CD4-positive, alpha-beta memory T cell (primary cell): ENCODE measurements at regions not wholly inside any gene's neighbourhood (a gene's known extent, or its start where the extent isn't known, plus 50 kb on each side); places are given as distances from the start of the nearest gene placed in this dataset.

Experiments used
- CTCF ChIA-PET: fragments of 350-600 bp; sonication (Branson Sonifier 250); formaldehyde crosslinking; loops from one replicate; lab custom pipeline; 2021; ENCODE audit warnings: inconsistent platforms; ENCODE audit not compliant: partially characterized antibody; lab: Charles Lee
- POLR2A ChIA-PET: fragments of 350-600 bp; sonication (Branson Sonifier 250); formaldehyde crosslinking; loops from one replicate; lab custom pipeline; 2021; ENCODE audit not compliant: partially characterized antibody; lab: Charles Lee
- DNase-seq, 5 donors: peaks; one replicate each; pipeline versions ENCODE4 v3.0.0 to v3.0.0-alpha.2; 2020 to 2022; ENCODE audit warnings: mixed read lengths in 1 of 5
- H3K27ac ChIP-seq: one replicate; pipeline ENCODE4 v1.7.0; 2013; ENCODE audit warnings: low read depth, low read length
- H3K27me3 ChIP-seq: 2 replicates; pipeline ENCODE4 v1.7.0; 2013; ENCODE audit warnings: mild to moderate bottlenecking, low read length, moderate library complexity; ENCODE audit not compliant: insufficient read depth
- H3K36me3 ChIP-seq: 2 replicates; pipeline ENCODE4 v1.7.0; 2013; ENCODE audit warnings: mild to moderate bottlenecking, low read length, moderate library complexity; ENCODE audit not compliant: insufficient read depth
- H3K4me1 ChIP-seq: 2 replicates; pipeline ENCODE4 v1.7.0; 2013; ENCODE audit warnings: mild to moderate bottlenecking, low read length, moderate library complexity; ENCODE audit not compliant: insufficient read depth
- H3K4me3 ChIP-seq, 2 donors: one replicate each; pipeline ENCODE4 v1.7.0; 2013; ENCODE audit warnings: low read length in 2 of 2, mild to moderate bottlenecking in 1 of 2
- H3K9me3 ChIP-seq, 2 donors: one replicate each; pipeline ENCODE4 v1.7.0; 2013; ENCODE audit warnings: low read length in 2 of 2, control low read depth in 1 of 2; ENCODE audit not compliant: control insufficient read depth in 1 of 2
- H3K27ac Mint-ChIP-seq, 7 donors: one replicate each; pipeline ENCODE4 v1.8.0; 2020 to 2021; ENCODE audit warnings: mixed read lengths in 7 of 7, mild to moderate bottlenecking in 6 of 7, inconsistent platforms in 3 of 7, moderate library complexity in 3 of 7
- H3K27me3 Mint-ChIP-seq, 2 donors: one replicate each; pipeline ENCODE4 v1.8.0; 2020 to 2021; ENCODE audit warnings: mixed read lengths in 2 of 2
- H3K36me3 Mint-ChIP-seq, 2 donors: one replicate each; pipeline ENCODE4 v1.8.0; 2020 to 2021; ENCODE audit warnings: mixed read lengths in 2 of 2, inconsistent platforms in 1 of 2, mild to moderate bottlenecking in 1 of 2
- H3K4me1 Mint-ChIP-seq, 4 donors: one replicate each; pipeline ENCODE4 v1.8.0; 2020 to 2021; ENCODE audit warnings: mixed read lengths in 4 of 4, mild to moderate bottlenecking in 1 of 4
- H3K4me3 Mint-ChIP-seq, 8 donors: one replicate each; pipeline ENCODE4 v1.8.0; 2020 to 2021; ENCODE audit warnings: mixed read lengths in 8 of 8, mild to moderate bottlenecking in 7 of 8, moderate library complexity in 6 of 8, inconsistent platforms in 3 of 8
- H3K9me3 Mint-ChIP-seq, 8 donors: one replicate each; pipeline ENCODE4 v1.8.0; 2020 to 2021; ENCODE audit warnings: mixed read lengths in 8 of 8, mild to moderate bottlenecking in 5 of 8, inconsistent platforms in 3 of 8, moderate library complexity in 1 of 8
- intact Hi-C: fragments of 100-400 bp; cut with micrococcal nuclease; formaldehyde crosslinking; loops from one replicate; pipeline ENCODE4 v1.15.1; 2023

GRCh38 chr14:51473808-51474565 is 177.7 kb upstream of the FRMD6 start:
- no peak overlapping the region for H3K4me3 Mint-ChIP-seq
- no peak overlapping the region for H3K27ac Mint-ChIP-seq
- H3K4me1 ChIP-seq = no peaks in the 10 kb centered on the region
- H3K27me3 Mint-ChIP-seq = peaks cover 11 to 16% of the 10 kb centered on the region in 2 donors
- H3K4me3 ChIP-seq = no peak overlapping the region
- ChIA-PET POLR2A (no interaction called here), CTCF (no interaction called here)
- H3K27ac ChIP-seq = no peak overlapping the region
- H3K9me3 ChIP-seq = no peaks in the 10 kb centered on the region
- no peaks in the 10 kb centered on the region for H3K4me1 Mint-ChIP-seq
- H3K27me3 ChIP-seq = no peaks in the 10 kb centered on the region
- no peaks in the 10 kb centered on the region for H3K36me3 Mint-ChIP-seq
- intact Hi-C loops = no loop called here
- H3K36me3 ChIP-seq = no peaks in the 10 kb centered on the region
- DNase-seq = no peak
- peaks cover 0 to 2% (median 0%) of the 10 kb centered on the region in 8 donors for H3K9me3 Mint-ChIP-seq

- no peaks in the 10 kb centered on the region for H3K36me3 ChIP-seq
- no peak for DNase-seq
- H3K27me3 ChIP-seq = no peaks in the 10 kb centered on the region
- CTCF ChIA-PET = interaction anchor here (1.2 kb wide), 1 partner anchor 302 kb away, joined by 3 read pairs; no protein-coding TSS in a partner anchor
- no peaks in the 10 kb centered on the region for H3K9me3 ChIP-seq
- Mint-ChIP-seq H3K9me3 (peaks cover 0 to 2% (median 0%) of the 10 kb centered on the region in 8 donors), H3K27me3 (peaks cover 11 to 16% of the 10 kb centered on the region in 2 donors), H3K36me3 (no peaks in the 10 kb centered on the region), H3K27ac (no peak overlapping the region), H3K4me3 (no peak overlapping the region), H3K4me1 (no peaks in the 10 kb centered on the region)
- no peaks in the 10 kb centered on the region for H3K4me1 ChIP-seq
- intact Hi-C loops = no loop called here
- POLR2A ChIA-PET = no interaction called here
- no peak overlapping the region for H3K27ac ChIP-seq
- H3K4me3 ChIP-seq = no peak overlapping the region
Measured at GRCh38 chr14:51474854-51475253, 176.9 kb upstream of the FRMD6 start.

GRCh38 chr14:51478175-51478621 is 173.5 kb upstream of the FRMD6 start:
- Histone ChIP-seq H3K36me3 (no peaks in the 10 kb centered on the region), H3K4me1 (no peaks in the 10 kb centered on the region), H3K27ac (no peak overlapping the region), H3K27me3 (no peaks in the 10 kb centered on the region), H3K4me3 (no peak overlapping the region), H3K9me3 (no peaks in the 10 kb centered on the region)
- Mint-ChIP-seq H3K27me3 (peaks cover 11 to 13% of the 10 kb centered on the region in 2 donors), H3K4me3 (no peak overlapping the region), H3K36me3 (no peaks in the 10 kb centered on the region), H3K4me1 (no peaks in the 10 kb centered on the region), H3K27ac (no peak overlapping the region), H3K9me3 (peaks cover 0 to 2% (median 0%) of the 10 kb centered on the region in 8 donors)
- intact Hi-C loops = no loop called here
- ChIA-PET CTCF (no interaction called here), POLR2A (no interaction called here)
- no peak for DNase-seq

- Histone ChIP-seq H3K27me3 (no peaks in the 10 kb centered on the region), H3K36me3 (no peaks in the 10 kb centered on the region), H3K9me3 (no peaks in the 10 kb centered on the region), H3K27ac (no peak overlapping the region), H3K4me3 (no peak overlapping the region), H3K4me1 (no peaks in the 10 kb centered on the region)
- Mint-ChIP-seq H3K4me1 (no peaks in the 10 kb centered on the region), H3K27me3 (peaks cover 0 to 2% of the 10 kb centered on the region in 2 donors), H3K9me3 (no peaks in the 10 kb centered on the region), H3K36me3 (no peaks in the 10 kb centered on the region), H3K27ac (no peak overlapping the region), H3K4me3 (no peak overlapping the region)
- CTCF ChIA-PET = interaction anchor here (1.8 kb wide), 1 partner anchor 10 kb away, joined by 5 read pairs; no protein-coding TSS in a partner anchor
- DNase-seq = no peak
- intact Hi-C loops = no loop called here
- POLR2A ChIA-PET = no interaction called here
Measured at GRCh38 chr14:51479584-51480325, 172.0 kb upstream of the FRMD6 start.

DNA sequence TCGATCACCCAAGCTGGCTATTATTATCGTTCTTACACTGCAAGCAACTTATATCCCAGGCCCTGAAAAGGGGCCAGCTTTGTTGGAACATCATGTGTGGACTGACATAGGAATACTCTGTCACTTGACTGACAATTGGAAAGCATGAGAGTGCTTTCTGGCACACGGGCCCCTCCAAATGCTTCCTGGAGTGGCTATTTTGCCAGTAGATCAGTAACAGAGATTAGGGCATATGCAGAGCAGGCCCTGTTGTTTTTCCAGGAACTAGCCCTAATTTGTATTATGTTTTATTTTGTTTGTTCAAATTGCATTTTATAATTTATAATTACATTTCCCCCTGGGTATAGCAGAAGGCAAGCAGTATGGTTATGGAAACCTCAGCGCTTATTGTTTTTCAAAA is 170.1 kb upstream of the FRMD6 start:
- DNase-seq = no peak

DNA sequence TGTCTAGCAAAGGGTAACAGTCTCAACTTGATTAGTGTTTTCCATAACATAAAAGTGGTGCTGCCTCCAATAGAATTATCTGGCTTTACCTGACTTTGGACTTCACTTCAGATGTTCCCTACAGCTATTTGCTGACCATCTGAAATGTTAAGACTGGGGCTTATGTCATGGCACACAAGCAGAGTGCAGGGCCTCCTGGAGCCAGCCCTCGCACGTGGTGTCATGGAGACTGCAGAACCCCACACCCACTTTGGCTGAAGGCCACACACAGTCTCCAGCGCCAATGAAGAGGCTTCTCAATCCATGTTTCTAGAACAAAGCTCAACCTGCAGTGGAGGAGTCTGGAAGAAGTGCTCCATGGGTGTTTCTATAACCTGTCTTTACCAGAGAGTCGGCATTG is 169.6 kb upstream of the FRMD6 start:
- H3K27me3 Mint-ChIP-seq = no peaks in the 10 kb centered on the region
- intact Hi-C loops = no loop called here

More for the DNA sequence above, 170.1 kb upstream of the FRMD6 start:
- Mint-ChIP-seq H3K4me3 (no peak overlapping the region), H3K9me3 (no peaks in the 10 kb centered on the region), H3K4me1 (no peaks in the 10 kb centered on the region), H3K36me3 (no peaks in the 10 kb centered on the region), H3K27ac (no peak overlapping the region), H3K27me3 (no peaks in the 10 kb centered on the region)
- no peak overlapping the region for H3K4me3 ChIP-seq
- ChIA-PET CTCF (no interaction called here), POLR2A (no interaction called here)
- H3K27me3 ChIP-seq = no peaks in the 10 kb centered on the region
- H3K36me3 ChIP-seq = no peaks in the 10 kb centered on the region
- no peaks in the 10 kb centered on the region for H3K4me1 ChIP-seq
- no peak overlapping the region for H3K27ac ChIP-seq
- intact Hi-C loops = no loop called here
- no peaks in the 10 kb centered on the region for H3K9me3 ChIP-seq

GRCh38 chr14:51484485-51484884 is 167.2 kb upstream of the FRMD6 start:
- no peaks in the 10 kb centered on the region for H3K27me3 ChIP-seq
- ChIA-PET CTCF (no interaction called here), POLR2A (no interaction called here)
- Mint-ChIP-seq H3K36me3 (no peaks in the 10 kb centered on the region), H3K4me1 (no peaks in the 10 kb centered on the region), H3K27ac (no peak overlapping the region), H3K27me3 (peaks cover 0 to 3% of the 10 kb centered on the region in 2 donors), H3K9me3 (no peaks in the 10 kb centered on the region), H3K4me3 (no peak overlapping the region)
- no peak overlapping the region for H3K27ac ChIP-seq
- no peaks in the 10 kb centered on the region for H3K36me3 ChIP-seq
- H3K9me3 ChIP-seq = no peaks in the 10 kb centered on the region
- intact Hi-C loops = no loop called here
- no peak overlapping the region for H3K4me3 ChIP-seq
- no peaks in the 10 kb centered on the region for H3K4me1 ChIP-seq
- DNase-seq = no peak

More for the DNA sequence above, 169.6 kb upstream of the FRMD6 start:
- no peaks in the 10 kb centered on the region for H3K27me3 ChIP-seq
- ChIA-PET POLR2A (no interaction called here), CTCF (no interaction called here)
- H3K4me3 Mint-ChIP-seq = no peak overlapping the region
- H3K4me1 ChIP-seq = no peaks in the 10 kb centered on the region
- H3K4me3 ChIP-seq = no peak overlapping the region
- no peak for DNase-seq
- no peaks in the 10 kb centered on the region for H3K36me3 ChIP-seq
- no peaks in the 10 kb centered on the region for H3K36me3 Mint-ChIP-seq
- H3K9me3 Mint-ChIP-seq = no peaks in the 10 kb centered on the region
- H3K27ac Mint-ChIP-seq = no peak overlapping the region
- no peaks in the 10 kb centered on the region for H3K4me1 Mint-ChIP-seq
- no peak overlapping the region for H3K27ac ChIP-seq
- no peaks in the 10 kb centered on the region for H3K9me3 ChIP-seq
